Ovary (tissue), 3 donors: ENCODE measurements at regions not wholly inside any gene's neighbourhood (a gene's known extent, or its start where the extent isn't known, plus 50 kb on each side); places are given as distances from the start of the nearest gene placed in this dataset.

Experiments
- CTCF ChIP-seq, 3 donors: fragments of 450-650 bp in 2 of 3; fragments of 200-600 bp in 1 of 3; IDR thresholded peaks; one replicate each; pipeline versions ENCODE4 v1.5.1 to v1.8.0; 2016 to 2022; ENCODE audit warnings: antibody characterized with exemption in 3 of 3, mild to moderate bottlenecking in 1 of 3
- EP300 ChIP-seq: sonication (generic); formaldehyde crosslinking; IDR thresholded peaks from one replicate; pipeline ENCODE4 v1.6.1; 2017; ENCODE audit warnings: antibody characterized with exemption
- donor health status: DM: no; HTN: no; CAD: no.

- TF ChIP-seq CTCF (IDR thresholded peaks at IDR 0.05), result no peak
- TF ChIP-seq EP300, result no peak
These were observed 184.0 kb downstream of the MED10 start for GRCh38 chr5:6194261-6194875.
